ENCODE measurements at regions not wholly inside any gene's neighbourhood (a gene's known extent, or its start where the extent isn't known, plus 50 kb on each side); places are given as distances from the start of the nearest gene placed in this dataset.

DNA sequence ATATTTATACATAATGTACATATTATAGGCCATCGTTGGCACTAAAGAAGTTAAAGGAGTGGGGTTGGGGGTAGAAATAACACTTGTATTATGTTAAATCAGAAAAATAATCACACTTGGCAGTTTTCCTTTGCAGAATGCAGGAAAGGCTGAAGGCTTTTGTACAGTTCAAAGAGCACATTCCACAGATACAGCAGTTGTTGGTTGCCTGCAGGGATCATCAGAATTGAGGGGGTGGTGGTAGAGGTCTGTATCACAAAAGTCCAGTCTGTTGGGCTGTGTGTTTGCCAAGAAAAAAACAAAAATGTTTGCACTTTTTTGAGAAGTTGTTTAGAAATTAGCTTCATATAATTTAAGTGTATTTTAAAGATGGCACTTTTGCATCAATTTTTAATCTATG, 231.8 kb upstream of the FOXP2 start:
- ChIA-PET POLR2A (no interaction called here), CTCF (ENCODE audit: low intra/inter-chr PET ratio, low total read pairs) (no interaction called here)
- H3K4me3 ChIP-seq (replicated peaks in 1 of 3; ENCODE audit: insufficient read depth in 1 of 3, low read depth in 2 of 3, low read length in 3 of 3): no peak overlapping the region
- H4K20me1 ChIP-seq (ENCODE audit: insufficient read depth, low read length): no peaks in the 10 kb centered on the region
- no peaks in the 10 kb centered on the region for H3K79me2 ChIP-seq (ENCODE audit: insufficient read depth, low read length)
- intact Hi-C loops (cut with micrococcal nuclease; ENCODE audit: unreplicated experiment): no loop called here
- H3K27ac ChIP-seq (ENCODE audit: extremely low read length, insufficient read depth, low read length): no peak overlapping the region
- H3K27me3 ChIP-seq (ENCODE audit: control insufficient read depth in 1 of 2, insufficient read depth in 2 of 2, low read length in 2 of 2): no peaks in the 10 kb centered on the region; a peak in 1 of 5 replicates
- DNase-seq (ENCODE audit: low spot score): peak; percentile 6
- H2AFZ ChIP-seq (ENCODE audit: low read length): no peak overlapping the region
- TF ChIP-seq ZNF589 (CRISPR knock-in tag; conservative IDR thresholded peaks at IDR 0.05) (no peak), ZNF546 (CRISPR knock-in tag; conservative IDR thresholded peaks at IDR 0.05) (no peak), AKAP8 (CRISPR knock-in tag; IDR thresholded peaks at IDR 0.05) (no peak), ZSCAN31 (CRISPR knock-in tag; IDR thresholded peaks at IDR 0.05; ENCODE audit: low read depth) (no peak), SRSF9 (IDR thresholded peaks at IDR 0.05; ENCODE audit: borderline replicate concordance, insufficient read depth, low read depth, low read length, poor library complexity, severe bottlenecking) (no peak), HNF4A (CRISPR knock-in tag; IDR thresholded peaks at IDR 0.05) (peak; percentile 25; the same call in 1 of the 2 replicates), TAF1 (CRISPR knock-in tag; IDR thresholded peaks at IDR 0.05) (no peak), ZNF577 (CRISPR knock-in tag; IDR thresholded peaks at IDR 0.05; ENCODE audit: borderline replicate concordance, low read depth) (no peak)
- no peak overlapping the region for H3K4me2 ChIP-seq (ENCODE audit: low read depth, low read length)
- in situ Hi-C loops (cut with HindIII; ENCODE audit: extremely low pct_ligation_motif_present, low pct_unique_long_range_greater_than_20kb): no loop called here
- no peaks in the 10 kb centered on the region for H3K9me3 ChIP-seq (ENCODE audit: low read length)
- WGBS (ENCODE audit: low lambda C conversion rate): 5% methylated on average over 1 of the region's 1 CpG
- no peak for FAIRE-seq
- no peaks in the 10 kb centered on the region for H3K4me1 ChIP-seq (ENCODE audit: insufficient read depth, low read length)
- H3K36me3 ChIP-seq (replicated peaks in 1 of 2; ENCODE audit: control insufficient read depth in 1 of 2, insufficient read depth in 2 of 2, low read length in 2 of 2): no peaks in the 10 kb centered on the region
- peak; percentile 67; the same call in 2 of the 3 replicates for ATAC-seq
- no TSS peak for BruUV-seq (replicated peaks)
- H3K9ac ChIP-seq (ENCODE audit: insufficient read depth, low read depth, low read length): no peak overlapping the region

DNA sequence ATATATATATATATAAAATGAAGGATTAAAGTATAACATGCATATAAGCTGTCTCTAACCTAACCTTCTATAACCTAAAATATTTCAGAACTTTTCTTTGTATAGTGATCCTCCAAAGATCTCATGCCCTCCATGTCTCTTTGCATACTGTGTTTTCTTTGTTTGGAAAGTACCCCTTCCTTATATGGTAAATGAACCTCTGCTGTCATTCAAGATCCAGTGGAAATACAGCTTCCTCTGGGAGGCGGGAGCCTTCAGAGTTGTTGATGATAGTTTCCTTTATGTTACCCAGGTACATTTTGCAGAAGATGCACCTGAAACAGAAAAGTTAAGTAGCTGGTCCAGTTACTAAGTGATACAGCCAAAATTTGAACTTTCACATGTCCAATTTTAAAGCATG, 233.3 kb upstream of the FOXP2 start:
- Histone ChIP-seq H3K36me3 (replicated peaks in 1 of 2; ENCODE audit: control insufficient read depth in 1 of 2, insufficient read depth in 2 of 2, low read length in 2 of 2) (no peaks in the 10 kb centered on the region), H3K79me2 (ENCODE audit: insufficient read depth, low read length) (no peaks in the 10 kb centered on the region), H2AFZ (ENCODE audit: low read length) (no peak overlapping the region), H4K20me1 (ENCODE audit: insufficient read depth, low read length) (no peaks in the 10 kb centered on the region), H3K9ac (ENCODE audit: insufficient read depth, low read depth, low read length) (no peak overlapping the region), H3K4me3 (replicated peaks in 1 of 3; ENCODE audit: insufficient read depth in 1 of 3, low read depth in 2 of 3, low read length in 3 of 3) (no peak overlapping the region), H3K27me3 (ENCODE audit: control insufficient read depth in 1 of 2, insufficient read depth in 2 of 2, low read length in 2 of 2) (no peaks in the 10 kb centered on the region; a peak in 1 of 5 replicates), H3K9me3 (ENCODE audit: low read length) (no peaks in the 10 kb centered on the region), H3K27ac (ENCODE audit: extremely low read length, insufficient read depth, low read length) (no peak overlapping the region), H3K4me1 (ENCODE audit: insufficient read depth, low read length) (no peaks in the 10 kb centered on the region), H3K4me2 (ENCODE audit: low read depth, low read length) (no peak overlapping the region)
- 7% methylated on average over 1 of the region's 1 CpG for WGBS (ENCODE audit: low lambda C conversion rate)
- ChIA-PET POLR2A (no interaction called here), CTCF (ENCODE audit: low intra/inter-chr PET ratio, low total read pairs) (no interaction called here)
- intact Hi-C loops (cut with micrococcal nuclease; ENCODE audit: unreplicated experiment): no loop called here
- in situ Hi-C loops (cut with HindIII; ENCODE audit: extremely low pct_ligation_motif_present, low pct_unique_long_range_greater_than_20kb): no loop called here
- ATAC-seq: no peak
- TF ChIP-seq ZNF776 (CRISPR knock-in tag; IDR thresholded peaks at IDR 0.05) (no peak), EP300 (IDR thresholded peaks at IDR 0.05; ENCODE audit: low read depth in 2 of 2, low read length in 2 of 2) (no peak), EP300 (CRISPR knock-in tag; IDR thresholded peaks at IDR 0.05; ENCODE audit: borderline replicate concordance) (no peak), ZNF782 (CRISPR knock-in tag; IDR thresholded peaks at IDR 0.05; ENCODE audit: borderline replicate concordance) (no peak), SRF (IDR thresholded peaks at IDR 0.05; ENCODE audit: low read depth, low read length) (0 out of 2 replicates have a peak, but pooled peaks have one; percentile 25)
- no TSS peak for BruUV-seq (replicated peaks)
- DNase-seq (ENCODE audit: low spot score): no peak
- no peak for FAIRE-seq
